Left renal pelvis (tissue), 4 donors: ENCODE measurements at regions not wholly inside any gene's neighbourhood (a gene's known extent, or its start where the extent isn't known, plus 50 kb on each side); places are given as distances from the start of the nearest gene placed in this dataset.

Source experiments
- DNase-seq, 4 donors: peaks; one replicate each; pipeline ENCODE4 v3.0.0-alpha.2; 2013; ENCODE audit warnings: low read depth in 4 of 4, low spot score in 3 of 4

- DNase-seq = no peak
Observed at GRCh38 chr2:126436411-126436810, 219.5 kb upstream of the GYPC start.

- no peak for DNase-seq
Observed at GRCh38 chr2:126437016-126437415, 218.9 kb upstream of the GYPC start.

- no peak for DNase-seq
Observed at GRCh38 chr2:126444512-126444911, 211.4 kb upstream of the GYPC start.

DNA sequence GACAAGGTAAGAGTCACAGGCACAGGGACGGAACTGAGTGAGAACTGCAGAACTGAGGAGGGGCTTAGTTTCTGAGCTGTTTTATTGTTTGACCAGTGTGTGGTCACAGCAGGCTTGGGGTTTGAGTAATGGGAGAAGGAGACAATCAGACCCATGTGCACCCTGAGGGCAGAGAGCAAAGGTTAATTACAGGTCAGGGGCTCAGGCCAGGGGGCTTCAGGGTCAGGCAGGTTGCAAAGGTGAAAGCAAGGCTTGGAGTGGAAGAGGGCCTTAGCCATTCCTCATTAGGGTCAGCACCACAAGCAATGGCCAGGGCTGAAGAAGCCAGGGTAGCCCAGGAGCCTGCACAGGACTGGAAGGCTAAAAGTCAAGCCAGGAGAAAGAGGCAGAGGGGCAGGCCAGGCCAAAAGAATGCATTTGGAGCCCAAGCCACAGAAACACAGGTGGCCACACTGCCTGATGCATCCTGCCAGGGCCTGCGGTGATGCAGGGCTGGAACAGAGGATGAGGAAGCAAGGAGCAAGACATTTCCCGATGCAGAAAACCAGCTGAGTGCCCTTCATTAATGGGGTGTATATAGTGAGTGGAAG lies 209.8 kb upstream of the GYPC start:
- no peak for DNase-seq

DNA sequence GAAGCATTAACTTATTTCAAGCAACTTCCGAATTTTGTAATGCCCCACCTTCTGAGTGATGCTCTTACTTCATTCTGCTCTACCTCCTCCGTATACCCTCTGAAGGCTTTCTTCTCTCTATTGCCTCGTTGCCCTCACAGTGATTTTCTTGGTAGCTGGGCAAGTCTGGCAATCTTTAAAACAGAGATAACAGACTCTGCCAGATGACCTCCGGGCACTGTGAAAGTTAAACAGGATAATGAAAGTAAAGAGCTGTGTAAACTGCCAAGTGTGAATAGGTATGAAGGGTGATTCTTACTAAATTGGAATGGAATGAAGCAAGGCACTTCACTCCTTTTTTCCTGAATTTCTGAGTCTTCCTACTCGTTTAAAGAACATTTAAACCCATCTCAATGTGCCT lies 207.3 kb upstream of the GYPC start:
- DNase-seq = no peak

DNA sequence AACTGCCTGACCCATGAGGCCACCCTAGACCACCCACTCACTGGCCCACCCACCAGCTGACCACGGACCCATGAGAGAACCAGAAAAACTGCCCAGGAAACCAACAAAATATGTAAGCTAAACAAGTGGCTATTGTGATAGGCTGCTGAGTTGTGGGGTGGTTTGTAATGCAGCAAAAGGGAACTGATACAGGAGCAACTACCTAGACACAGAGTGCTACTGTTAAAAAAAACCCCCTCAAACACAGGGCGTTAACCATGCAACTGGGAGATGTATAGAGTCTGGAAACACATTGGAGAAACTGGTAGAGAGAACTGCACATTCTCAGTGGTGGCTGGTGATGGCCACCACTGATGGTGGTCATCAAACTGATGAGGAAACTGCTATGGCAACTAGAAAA lies 206.3 kb upstream of the GYPC start:
- DNase-seq = no peak

DNA sequence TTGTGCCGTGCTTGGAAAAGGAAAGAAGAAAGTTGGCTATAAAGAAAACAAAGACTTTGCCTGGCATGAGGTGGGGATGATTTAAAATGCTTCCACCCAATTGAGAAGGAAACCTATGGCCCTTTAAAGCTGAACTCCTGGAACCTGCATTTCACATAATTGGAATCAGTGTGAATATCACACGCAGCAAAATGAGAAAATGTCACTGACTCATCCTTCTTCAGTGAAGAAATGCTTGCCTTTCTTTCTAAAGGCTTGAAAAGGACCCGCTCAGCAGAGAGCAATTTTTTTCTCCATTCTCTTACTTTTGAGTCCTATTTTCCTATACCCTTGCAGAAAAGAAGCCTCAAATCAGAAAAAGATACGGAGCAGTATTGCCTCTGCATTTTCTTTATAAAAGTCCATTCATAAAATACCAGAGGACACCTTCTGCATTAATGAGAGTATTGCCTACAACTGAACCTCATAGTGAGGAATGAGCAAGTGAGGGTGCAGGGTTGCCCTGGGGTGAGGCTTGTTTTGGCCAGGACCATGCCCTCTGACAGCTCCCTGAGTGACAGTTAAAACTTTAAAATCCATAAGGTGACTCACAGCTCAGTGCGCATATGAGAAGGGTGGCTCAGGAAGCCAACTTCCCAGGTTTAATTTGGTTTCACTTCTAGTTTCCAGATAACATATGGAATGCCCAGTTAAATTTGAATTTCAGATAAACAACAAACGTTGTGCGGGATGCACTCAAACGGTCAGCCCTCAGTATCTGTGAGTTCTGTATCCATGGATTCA lies 191.9 kb upstream of the GYPC start:
- DNase-seq = no peak

GRCh38 chr2:126467367-126468054 lies 188.4 kb upstream of the GYPC start:
- no peak for DNase-seq

DNA sequence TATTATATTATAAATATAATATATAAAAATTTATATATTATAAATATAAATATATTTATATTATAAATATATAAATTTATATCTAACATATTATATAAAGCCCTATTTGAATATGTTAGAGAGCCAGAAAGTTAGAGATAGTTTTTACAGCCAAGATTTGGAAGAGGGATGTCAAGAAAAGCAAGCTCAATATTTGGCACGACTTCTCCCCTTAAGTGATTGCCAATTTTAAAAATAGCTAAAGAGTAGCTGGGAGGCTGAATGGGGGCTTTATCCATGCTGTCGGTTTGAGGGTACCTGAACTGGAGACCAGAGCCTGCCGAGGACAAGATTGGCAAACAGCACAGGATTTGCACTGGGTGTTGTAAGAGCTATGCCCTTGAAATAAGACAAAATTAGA lies 180.9 kb upstream of the GYPC start:
- DNase-seq = no peak

DNA sequence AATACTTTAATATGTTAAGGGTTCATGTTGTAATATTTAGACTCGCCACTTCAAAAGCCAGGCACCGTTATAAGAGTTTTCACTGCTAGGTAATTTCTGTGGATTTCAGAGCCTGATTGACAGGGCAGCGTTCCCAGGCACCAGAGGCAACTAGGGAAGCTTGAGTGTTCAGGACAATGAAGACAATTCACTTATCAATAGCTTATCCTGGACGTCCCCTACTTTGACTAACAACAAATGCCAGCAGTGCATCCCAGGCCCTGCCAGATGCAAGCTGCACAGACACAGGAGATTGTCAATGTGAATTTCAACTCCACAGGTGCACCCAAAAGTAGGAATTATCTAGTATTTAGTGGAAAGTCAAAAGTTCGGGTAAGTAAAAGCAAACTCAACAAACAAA lies 179.3 kb upstream of the GYPC start:
- DNase-seq = no peak

DNA sequence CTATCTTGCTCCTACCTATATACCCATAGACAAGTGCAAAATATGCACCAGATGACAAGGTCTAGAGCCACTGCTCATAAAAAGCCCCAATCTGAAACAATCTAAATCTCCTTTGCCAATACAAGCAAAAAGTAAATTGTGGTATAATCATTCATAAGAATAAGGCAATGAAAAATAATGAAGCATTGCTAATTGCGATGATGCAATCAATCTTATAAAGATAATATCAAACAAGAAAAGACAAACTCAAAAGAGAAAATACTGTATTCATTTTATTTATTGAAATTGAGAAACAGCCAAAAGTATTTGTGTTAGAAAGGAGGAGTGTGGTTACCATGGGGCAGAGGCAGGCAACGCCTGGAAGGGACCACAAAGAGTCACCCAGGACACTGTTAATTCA lies 175.9 kb upstream of the GYPC start:
- no peak for DNase-seq

DNA sequence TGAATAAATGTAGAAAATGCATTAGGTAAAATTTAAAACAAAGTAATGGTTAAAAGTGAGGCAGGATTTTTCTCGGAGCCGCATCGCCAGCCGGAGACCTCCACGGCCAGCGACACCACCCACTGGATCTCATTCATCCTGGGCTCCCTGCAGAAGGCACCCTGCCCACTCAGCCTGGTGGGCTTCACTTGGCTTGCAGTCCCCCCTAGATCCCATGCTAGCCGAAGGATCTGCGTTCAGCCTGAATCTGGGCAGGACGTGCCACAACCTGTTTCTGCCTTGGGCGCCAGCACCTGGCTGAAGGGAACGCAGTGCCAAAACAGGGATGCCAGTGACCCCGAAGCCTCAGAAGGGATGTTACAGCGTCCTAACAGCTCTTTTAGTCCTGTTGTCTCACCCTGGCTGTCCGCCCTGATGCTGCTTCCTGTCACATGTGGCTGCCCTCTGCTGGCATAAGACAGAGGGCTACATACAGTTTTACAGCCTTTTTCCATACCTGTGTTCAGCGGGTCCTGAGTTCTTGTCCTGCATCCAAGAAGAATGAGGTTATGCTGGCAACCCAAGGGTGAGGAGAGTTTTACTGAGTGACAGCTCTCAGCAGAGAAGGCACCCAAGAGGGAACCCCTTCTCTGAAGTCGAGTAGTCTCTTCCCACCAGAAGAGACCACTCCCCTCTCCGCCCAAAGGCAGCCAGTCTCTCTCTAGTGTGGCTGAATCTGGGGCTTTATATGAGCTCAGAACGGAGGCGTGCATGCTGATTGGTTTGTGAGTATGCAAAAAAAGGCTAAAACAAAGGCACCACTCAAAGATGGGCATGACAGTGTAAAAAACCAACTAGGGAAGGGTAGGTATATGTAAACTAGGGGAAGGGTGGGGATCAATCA lies 173.1 kb upstream of the GYPC start:
- no peak for DNase-seq

DNA sequence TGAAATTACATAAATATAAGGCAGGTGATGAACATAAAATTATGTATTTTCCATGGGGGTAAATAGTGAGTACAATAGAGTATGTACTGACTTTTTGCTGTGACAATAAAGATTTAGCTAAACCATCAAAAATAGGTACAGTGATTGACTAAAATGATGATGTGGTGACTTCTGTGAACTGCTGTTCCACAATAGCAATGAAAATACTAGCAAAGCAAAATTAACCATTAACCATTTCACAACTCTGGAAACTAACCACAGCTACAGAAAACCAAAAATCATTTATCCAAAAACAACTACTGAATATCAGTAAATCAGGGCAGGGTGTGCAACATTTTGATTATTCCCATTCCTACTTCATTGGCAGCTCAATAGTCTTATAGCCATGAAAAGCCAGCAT lies 161.4 kb upstream of the GYPC start:
- DNase-seq = no peak

- no peak for DNase-seq
Observed at GRCh38 chr2:126495189-126495588, 160.8 kb upstream of the GYPC start.

GRCh38 chr2:126496493-126496892 lies 159.5 kb upstream of the GYPC start:
- DNase-seq = no peak

DNA sequence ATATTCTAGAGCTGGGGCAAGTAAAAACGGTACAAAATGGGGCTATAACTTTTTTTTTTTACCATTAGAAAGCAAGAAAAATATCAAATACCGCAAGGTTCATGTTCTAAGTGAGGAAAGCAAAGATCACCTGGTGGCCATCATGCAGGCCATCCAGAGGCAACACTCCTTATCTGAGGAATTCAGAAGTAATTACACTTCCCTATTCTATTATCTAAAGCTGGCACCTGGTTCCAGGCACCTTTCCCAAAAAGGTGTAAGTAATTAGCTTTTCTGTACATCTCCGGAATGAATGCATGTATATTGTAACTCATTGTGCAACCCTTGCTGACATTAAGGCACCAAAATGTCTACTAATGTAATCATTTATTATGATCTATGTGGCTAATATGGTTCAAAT lies 152.5 kb upstream of the GYPC start:
- DNase-seq = no peak

DNA sequence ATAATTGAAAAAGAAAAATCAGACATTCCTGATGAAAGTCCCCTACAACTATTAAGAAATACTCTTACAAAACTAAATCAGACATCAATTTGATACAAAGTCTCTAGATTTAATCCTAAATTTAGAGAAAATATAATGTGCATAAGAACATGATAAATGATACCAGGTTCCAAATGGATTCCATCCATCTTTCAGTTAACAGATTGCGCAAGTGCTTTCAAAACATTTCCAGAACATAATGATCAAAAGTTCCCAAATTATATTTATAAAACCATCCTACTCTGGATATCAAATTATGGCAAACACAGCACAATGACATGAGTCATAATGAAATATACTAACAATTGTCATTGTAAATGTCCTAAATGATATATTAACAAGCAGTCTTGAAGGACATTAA lies 151.0 kb upstream of the GYPC start:
- no peak for DNase-seq

- DNase-seq = no peak
Observed at GRCh38 chr2:126506786-126507185, 149.2 kb upstream of the GYPC start.

DNA sequence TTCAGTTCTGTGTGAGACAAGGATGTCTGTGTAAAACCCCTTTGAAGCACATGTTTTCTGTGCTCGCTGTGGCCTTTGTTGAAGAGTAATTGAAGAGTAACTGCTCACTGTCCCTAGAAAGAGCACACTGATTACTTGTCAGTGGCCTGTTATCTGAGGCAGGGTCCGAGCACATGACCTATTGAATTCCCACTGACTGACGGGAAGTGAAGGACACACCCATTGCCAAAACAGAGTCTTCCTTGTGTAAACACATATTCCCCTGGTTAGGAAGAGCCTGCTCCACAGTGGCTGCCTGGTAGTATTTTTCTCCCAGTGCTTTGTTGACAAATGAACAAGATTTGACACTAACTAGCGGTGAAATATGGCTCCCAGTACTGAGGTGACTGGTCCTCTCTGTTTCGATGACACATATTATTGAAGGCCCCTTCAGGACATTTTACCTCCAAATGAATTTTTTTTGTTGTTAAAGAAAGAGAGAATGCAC lies 148.5 kb upstream of the GYPC start:
- DNase-seq = no peak

GRCh38 chr2:126510356-126510755 lies 145.6 kb upstream of the GYPC start:
- DNase-seq = no peak

GRCh38 chr2:126510960-126511359 lies 145.0 kb upstream of the GYPC start:
- DNase-seq = no peak
